IMR-90 (cell line): ENCODE measurements at regions not wholly inside any gene's neighbourhood (a gene's known extent, or its start where the extent isn't known, plus 50 kb on each side); places are given as distances from the start of the nearest gene placed in this dataset.

Experiments
- ATAC-seq: fragments of 200-7000 bp; cut with Tn5 transposase; 2 replicates; pipeline ENCODE4 v1.9.1; 2020; ENCODE audit warnings: low read depth, mild to moderate bottlenecking, moderate library complexity
- BruUV-seq: library from RNA; stranded (reverse); fragments of 400-500 nt; replicated peaks from 2 replicates; lab custom pipeline; 2021; lab: Mats Ljungman, UMichigan
- CTCF ChIA-PET: fragments of 300-600 bp; formaldehyde crosslinking; extraction: SDS; loops from one replicate; lab custom pipeline; 2021; ENCODE audit warnings: antibody characterized with exemption; lab: Yijun Ruan, JAX
- POLR2A ChIA-PET: fragments of 300-600 bp; sonication (Branson Sonifier 250); formaldehyde crosslinking; loops from one replicate; lab custom pipeline; 2022; ENCODE audit warnings: antibody characterized with exemption; ENCODE audit not compliant: unreplicated experiment; lab: Charles Lee
- DNase-seq: peaks from one replicate; pipeline ENCODE4 v3.0.0; 2013
- H2AFZ ChIP-seq: replicated peaks from 2 replicates; pipeline ENCODE3; 2013; ENCODE audit warnings: low read length, mild to moderate bottlenecking; ENCODE audit not compliant: poor library complexity
- H2AK5ac ChIP-seq: 2 replicates; pipeline ENCODE4 v1.6.1; 2013; ENCODE audit warnings: low read depth, low read length, inconsistent platforms
- H2AK9ac ChIP-seq: replicated peaks from 2 replicates; pipeline ENCODE3; 2013; ENCODE audit warnings: mild to moderate bottlenecking, low read depth, low read length, moderate library complexity; ENCODE audit not compliant: poor library complexity
- H2BK120ac ChIP-seq: 2 replicates; pipeline ENCODE4 v1.6.1; 2013; ENCODE audit warnings: low read depth, low read length, inconsistent platforms
- H2BK15ac ChIP-seq: 3 replicates; pipeline ENCODE4 v1.6.1; 2013; ENCODE audit warnings: low read depth, low read length, inconsistent platforms
- H2BK20ac ChIP-seq: 2 replicates; pipeline ENCODE4 v1.6.1; 2013; ENCODE audit warnings: low read depth, mild to moderate bottlenecking, inconsistent platforms, low read length, moderate library complexity
- H2BK5ac ChIP-seq: 2 replicates; pipeline ENCODE4 v1.6.1; 2013; ENCODE audit warnings: mild to moderate bottlenecking, low read depth, low read length, inconsistent platforms; ENCODE audit not compliant: poor library complexity, severe bottlenecking
- H3K14ac ChIP-seq: replicated peaks from 2 replicates; pipeline ENCODE4 v1.6.1; 2013; ENCODE audit warnings: low read depth, low read length, inconsistent platforms
- H3K18ac ChIP-seq: 2 replicates; pipeline ENCODE4 v1.6.1; 2013; ENCODE audit warnings: low read depth, low read length, control low read depth
- H3K23ac ChIP-seq: 2 replicates; pipeline ENCODE4 v1.6.1; 2013; ENCODE audit warnings: low read depth, low read length, inconsistent platforms
- H3K27ac ChIP-seq: 2 replicates; pipeline ENCODE4 v1.5.1; 2013; ENCODE audit warnings: mild to moderate bottlenecking, control low read depth, low read length; ENCODE audit not compliant: insufficient read depth
- H3K27me3 ChIP-seq: 2 replicates; pipeline ENCODE4 v1.6.1; 2013; ENCODE audit warnings: low read length; ENCODE audit not compliant: control insufficient read depth, insufficient read depth
- H3K36me3 ChIP-seq: 2 replicates; pipeline ENCODE4 v1.6.1; 2013; ENCODE audit warnings: low read length, mixed read lengths; ENCODE audit not compliant: control insufficient read depth, insufficient read depth
- H3K4ac ChIP-seq: 2 replicates; pipeline ENCODE4 v1.6.1; 2013; ENCODE audit warnings: low read depth, low read length, inconsistent platforms
- H3K4me1 ChIP-seq: 2 replicates; pipeline ENCODE4 v1.6.1; 2013; ENCODE audit warnings: low read length, mixed read lengths; ENCODE audit not compliant: control insufficient read depth, insufficient read depth
- H3K4me2 ChIP-seq: 2 replicates; pipeline ENCODE4 v1.6.1; 2013; ENCODE audit warnings: low read depth, mild to moderate bottlenecking, control low read depth, low read length, moderate library complexity
- H3K4me3 ChIP-seq: 2 replicates; pipeline ENCODE4 v1.5.1; 2013; ENCODE audit warnings: low read depth, mild to moderate bottlenecking, control low read depth, low read length, moderate library complexity; ENCODE audit not compliant: insufficient read depth
- H3K56ac ChIP-seq: 2 replicates; pipeline ENCODE4 v1.6.1; 2013; ENCODE audit warnings: low read length, inconsistent platforms; ENCODE audit not compliant: insufficient read depth; ENCODE audit errors: extremely low read depth
- H3K79me1 ChIP-seq, 2 experiments: 2 replicates each; pipeline ENCODE4 v1.6.1; 2013; ENCODE audit warnings: low read length in 2 of 2, inconsistent platforms in 1 of 2, low read depth in 1 of 2
- H3K9ac ChIP-seq: 2 replicates; pipeline ENCODE4 v1.6.1; 2013; ENCODE audit warnings: low read depth, low read length, control low read depth
- H3K9me1 ChIP-seq: 2 replicates; pipeline ENCODE4 v1.6.1; 2013; ENCODE audit warnings: low read length, inconsistent platforms; ENCODE audit not compliant: insufficient read depth
- H3K9me3 ChIP-seq: 2 replicates; pipeline ENCODE4 v1.6.1; 2013; ENCODE audit warnings: low read length; ENCODE audit not compliant: control insufficient read depth, insufficient read depth
- H4K20me1 ChIP-seq: 2 replicates; pipeline ENCODE4 v1.6.1; 2013; ENCODE audit warnings: low read length, inconsistent platforms; ENCODE audit not compliant: insufficient read depth
- H4K5ac ChIP-seq: 2 replicates; pipeline ENCODE4 v1.6.1; 2013; ENCODE audit warnings: mild to moderate bottlenecking, low read depth, low read length, control low read depth
- H4K8ac ChIP-seq, 2 experiments: 2 replicates each; pipeline ENCODE4 v1.6.1; 2013; ENCODE audit warnings: low read depth in 2 of 2, low read length in 2 of 2, control low read depth in 1 of 2, inconsistent platforms in 1 of 2
- H4K91ac ChIP-seq: 2 replicates; pipeline ENCODE4 v1.6.1; 2013; ENCODE audit warnings: low read depth, low read length, inconsistent platforms; ENCODE audit not compliant: insufficient read depth
- BHLHE40 ChIP-seq: fragments of 150-350 bp; IDR thresholded peaks from 2 replicates; pipeline ENCODE4 v1.6.1; 2016; ENCODE audit warnings: mild to moderate bottlenecking, low read depth, low read length
- CHD1 ChIP-seq: IDR thresholded peaks from 2 replicates; pipeline ENCODE4 v1.6.1; 2012; ENCODE audit warnings: low read depth, low read length, improper control_type of control experiment
- CTCF ChIP-seq: conservative IDR thresholded peaks from 2 replicates; pipeline ENCODE4 v1.5.1; 2012; ENCODE audit warnings: mild to moderate bottlenecking, low read depth, low read length, improper control_type of control experiment
- FOS ChIP-seq: fragments of 150-350 bp; IDR thresholded peaks from 2 replicates; pipeline ENCODE4 v1.6.1; 2016; ENCODE audit warnings: low read depth, low read length
- MAZ ChIP-seq: IDR thresholded peaks from 2 replicates; pipeline ENCODE4 v1.6.1; 2012; ENCODE audit warnings: low read depth, mild to moderate bottlenecking, low read length, improper control_type of control experiment, moderate library complexity, borderline replicate concordance
- NFE2L2 ChIP-seq: fragments of 150-350 bp; IDR thresholded peaks from 2 replicates; pipeline ENCODE4 v1.6.1; 2016; ENCODE audit warnings: low read depth, mild to moderate bottlenecking, low read length
- RAD21 ChIP-seq: IDR thresholded peaks from 2 replicates; pipeline ENCODE4 v1.6.1; 2012; ENCODE audit warnings: low read length, improper control_type of control experiment
- RCOR1 ChIP-seq: IDR thresholded peaks from 2 replicates; pipeline ENCODE4 v1.6.1; 2012; ENCODE audit warnings: mild to moderate bottlenecking, low read length, improper control_type of control experiment; ENCODE audit not compliant: insufficient replicate concordance
- WGBS, 2 experiments: methylation state at CpG; one replicate each; pipeline versions ENCODE4 v1.1.5 to v1.1.7; 2013; ENCODE audit warnings: missing lambda C conversion rate in 2 of 2; ENCODE audit not compliant: insufficient read length in 1 of 2; ENCODE audit errors: extremely low coverage in 2 of 2; 5-methylcytosine and 5-hydroxymethylcytosine counted together
- dilution Hi-C: fragments of 300-500 bp; cut with HindIII; formaldehyde crosslinking; loops from one replicate; pipeline ENCODE4 v1.14.3; 2018; ENCODE audit warnings: low sequenced_read_pairs; ENCODE audit not compliant: unreplicated experiment
- in situ Hi-C: fragments of 300-500 bp; cut with MboI; formaldehyde crosslinking; loops from 3 replicates; pipeline ENCODE4 v1.14.3; 2019; ENCODE audit warnings: low sequenced_read_pairs, inconsistent platforms, mixed read lengths
- intact Hi-C: fragments of 100-400 bp; cut with micrococcal nuclease; formaldehyde crosslinking; loops from 2 replicates; pipeline ENCODE4 v1.10.0; 2022

- intact Hi-C loops: no loop called here
- CTCF ChIA-PET: interaction anchor here (0.8 kb wide), 1 partner anchor 9 kb away, joined by 3 read pairs; no protein-coding TSS in a partner anchor
- in situ Hi-C loops: no loop called here
These were observed 63.9 kb upstream of the ARL4D start for GRCh38 chr17:43334738-43335402.

More at GRCh38 chr17:43334738-43335402, 63.9 kb upstream of the ARL4D start:
- H4K20me1 ChIP-seq: no peaks in the 10 kb centered on the region
- DNase-seq (no peak), ATAC-seq (no peak)
- no peak overlapping the region for H3K23ac ChIP-seq
- H2BK15ac ChIP-seq: no peak overlapping the region
- TF ChIP-seq RAD21: no peak
- TF ChIP-seq CTCF: no peak
- no peak for TF ChIP-seq RCOR1
- TF ChIP-seq FOS: no peak
- TF ChIP-seq CHD1: no peak
- no peak for TF ChIP-seq BHLHE40
- TF ChIP-seq NFE2L2: no peak
- TF ChIP-seq MAZ: no peak
- no peak overlapping the region for H3K14ac ChIP-seq
- H3K9ac ChIP-seq: no peak overlapping the region
- dilution Hi-C loops: no loop called here
- H3K36me3 ChIP-seq: no peaks in the 10 kb centered on the region
- peaks cover 8% of the 10 kb centered on the region for H3K4me1 ChIP-seq
- H3K9me1 ChIP-seq: no peaks in the 10 kb centered on the region
- no peak overlapping the region for H3K4me3 ChIP-seq
- no peak overlapping the region for H2AFZ ChIP-seq
- H3K27ac ChIP-seq: no peak overlapping the region
- no peak overlapping the region for H3K4me2 ChIP-seq
- no peak overlapping the region for H4K5ac ChIP-seq
- no peak overlapping the region for H4K8ac ChIP-seq
- 92% methylated on average over 2 of the region's 7 CpGs; no CpG with 5 or more reads in 1 of the 2 experiments for WGBS, 2 experiments
- no peak overlapping the region for H2AK9ac ChIP-seq
- no peak overlapping the region for H2BK120ac ChIP-seq
- no TSS peak for BruUV-seq
- H4K91ac ChIP-seq: no peak overlapping the region
- no peak overlapping the region for H3K4ac ChIP-seq
- H2BK20ac ChIP-seq: no peak overlapping the region
- H3K18ac ChIP-seq: no peak overlapping the region
- H2BK5ac ChIP-seq: no peak overlapping the region
- no peak overlapping the region for H2AK5ac ChIP-seq
- H3K56ac ChIP-seq: no peak overlapping the region
- H3K9me3 ChIP-seq: no peaks in the 10 kb centered on the region
- no peaks in the 10 kb centered on the region for H3K27me3 ChIP-seq
- POLR2A ChIA-PET: no interaction called here
- H3K79me1 ChIP-seq: no peaks in the 10 kb centered on the region; a peak in 1 of 4 replicates
